Left lung (tissue), 4 donors: ENCODE measurements at regions not wholly inside any gene's neighbourhood (a gene's known extent, or its start where the extent isn't known, plus 50 kb on each side); places are given as distances from the start of the nearest gene placed in this dataset.
"Not testable (repeated sequence)": the region's sequence is repeated elsewhere in the genome, so short reads cannot be mapped to it uniquely, and the experiment has no call there.

Source experiments
- ATAC-seq: fragments of 200-7000 bp; cut with Tn5 transposase; one replicate; pipeline ENCODE4 v1.9.1; 2020; ENCODE audit warnings: moderate library complexity
- DNase-seq, 4 donors: peaks; one replicate each; pipeline ENCODE4 v3.0.0-alpha.2; 2013 to 2020
- H3K27ac ChIP-seq, 2 donors: fragments of 200-600 bp; sonication (generic) in 1 of 2; one replicate each; pipeline versions ENCODE4 v1.5.0 to v1.8.0; 2020 to 2021
- H3K27me3 ChIP-seq, 2 donors: fragments of 200-600 bp; sonication (generic) in 1 of 2; one replicate each; pipeline versions ENCODE4 v1.5.0 to v1.8.0; 2020 to 2021
- H3K36me3 ChIP-seq, 2 donors: fragments of 200-600 bp; sonication (generic) in 1 of 2; one replicate each; pipeline versions ENCODE4 v1.5.0 to v1.8.0; 2020 to 2021
- H3K4me1 ChIP-seq, 2 donors: fragments of 200-600 bp; one replicate each; pipeline ENCODE4 v1.8.0; 2021
- H3K4me3 ChIP-seq, 2 donors: fragments of 200-600 bp; sonication (generic) in 1 of 2; one replicate each; pipeline versions ENCODE4 v1.5.0 to v1.8.0; 2020 to 2021; ENCODE audit warnings: mild to moderate bottlenecking in 1 of 2
- H3K9me3 ChIP-seq, 2 donors: fragments of 200-600 bp; sonication (generic) in 1 of 2; one replicate each; pipeline versions ENCODE4 v1.5.0 to v1.8.0; 2020 to 2021
- CTCF ChIP-seq, 2 donors: fragments of 200-600 bp; sonication (generic) in 1 of 2; IDR thresholded peaks; one replicate each; pipeline versions ENCODE4 v1.5.0 to v1.8.0; 2021; ENCODE audit warnings: antibody characterized with exemption in 2 of 2
- intact Hi-C, 2 donors: fragments of 100-400 bp; cut with DNase I; formaldehyde crosslinking; loops; one replicate each; pipeline versions ENCODE4 v1.11.2 to v1.14.2; 2022
- donor health status: DM: no; HTN: yes; CAD: no.
- donor health status: DM: no; HTN: no; CAD: no.

DNA sequence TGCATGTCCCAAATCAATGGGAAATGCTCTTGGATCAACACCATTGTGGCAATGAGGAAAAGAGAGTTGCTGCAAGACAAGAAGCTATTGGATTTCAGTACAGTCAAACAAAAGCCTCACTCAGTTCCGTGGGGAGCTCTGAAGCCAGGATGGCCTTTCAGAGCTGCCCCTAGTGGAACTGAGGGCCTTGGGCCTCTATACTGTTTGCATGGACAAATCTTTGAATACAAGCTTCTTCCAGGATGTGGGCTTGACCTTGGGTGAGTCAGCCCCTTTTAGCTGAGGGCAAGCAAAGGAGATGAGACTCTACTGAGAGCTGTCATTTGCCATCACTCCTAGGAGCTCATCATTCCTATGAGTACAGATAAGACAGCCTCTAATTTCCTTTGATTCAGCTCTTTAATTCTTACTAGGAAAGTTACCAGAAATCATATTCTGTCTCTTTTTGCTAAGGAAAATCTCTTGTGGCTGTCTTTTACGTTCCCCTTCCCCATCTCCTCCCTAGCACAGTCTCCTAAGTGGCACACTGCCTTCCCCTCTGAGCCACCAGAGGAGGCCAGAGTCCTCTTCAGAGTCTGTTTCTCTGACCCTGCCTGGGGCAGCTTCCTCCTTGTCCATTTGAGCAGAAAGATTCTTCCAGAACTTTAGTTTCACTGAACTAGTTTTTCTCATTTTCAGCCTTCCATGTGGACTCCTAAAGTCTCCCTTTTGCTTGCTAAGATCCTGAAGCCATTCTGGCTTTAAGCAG is 168.8 kb upstream of the POC5 start:
- DNase-seq: peak in 1 of 4 donors; percentile 3
- TF ChIP-seq CTCF (IDR thresholded peaks at IDR 0.05): no peak
- intact Hi-C loops: no loop called here
- no peak for ATAC-seq
- Histone ChIP-seq H3K27ac (no peak overlapping the region), H3K4me3 (no peak overlapping the region), H3K36me3 (no peaks in the 10 kb centered on the region), H3K9me3 (no peaks in the 10 kb centered on the region), H3K4me1 (no peaks in the 10 kb centered on the region), H3K27me3 (no peaks in the 10 kb centered on the region)

DNA sequence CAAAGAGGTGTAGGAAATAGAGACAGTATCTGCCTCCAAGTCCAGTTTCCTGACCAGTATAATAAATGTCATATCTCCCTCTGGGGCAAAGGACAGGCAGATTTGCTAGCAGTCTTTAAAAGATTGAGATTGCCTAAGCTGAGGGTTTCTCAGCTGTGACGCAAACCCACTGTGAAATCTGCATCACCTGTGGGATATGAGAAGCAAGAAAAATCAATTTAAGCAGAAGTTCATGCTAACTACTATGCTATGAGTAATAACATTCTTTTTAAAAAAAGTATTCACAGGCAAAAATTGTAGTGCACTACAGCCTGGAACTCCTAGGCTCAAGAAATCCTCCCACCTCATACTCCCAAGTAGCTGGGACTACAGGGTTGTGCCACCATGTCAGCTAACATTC is 168.1 kb upstream of the POC5 start:
- no peak for TF ChIP-seq CTCF (IDR thresholded peaks at IDR 0.05)
- DNase-seq: no peak
- intact Hi-C loops: no loop called here
- Histone ChIP-seq H3K9me3 (peaks cover 0 to 3% of the 10 kb centered on the region in 2 donors), H3K27me3 (no peaks in the 10 kb centered on the region), H3K4me3 (no peak overlapping the region), H3K4me1 (no peaks in the 10 kb centered on the region), H3K36me3 (no peaks in the 10 kb centered on the region), H3K27ac (no peak overlapping the region)
- ATAC-seq: no peak

- no peak overlapping the region for H3K27ac ChIP-seq
- intact Hi-C loops: no loop called here
- no peak for ATAC-seq
- H3K9me3 ChIP-seq: no peaks in the 10 kb centered on the region
- DNase-seq: no peak
- H3K4me1 ChIP-seq: no peaks in the 10 kb centered on the region
- no peaks in the 10 kb centered on the region for H3K27me3 ChIP-seq
- H3K4me3 ChIP-seq: no peak overlapping the region
- no peaks in the 10 kb centered on the region for H3K36me3 ChIP-seq
- TF ChIP-seq CTCF (IDR thresholded peaks at IDR 0.05): no peak
Measured at GRCh38 chr5:75869891-75870290, 152.7 kb upstream of the POC5 start.

DNA sequence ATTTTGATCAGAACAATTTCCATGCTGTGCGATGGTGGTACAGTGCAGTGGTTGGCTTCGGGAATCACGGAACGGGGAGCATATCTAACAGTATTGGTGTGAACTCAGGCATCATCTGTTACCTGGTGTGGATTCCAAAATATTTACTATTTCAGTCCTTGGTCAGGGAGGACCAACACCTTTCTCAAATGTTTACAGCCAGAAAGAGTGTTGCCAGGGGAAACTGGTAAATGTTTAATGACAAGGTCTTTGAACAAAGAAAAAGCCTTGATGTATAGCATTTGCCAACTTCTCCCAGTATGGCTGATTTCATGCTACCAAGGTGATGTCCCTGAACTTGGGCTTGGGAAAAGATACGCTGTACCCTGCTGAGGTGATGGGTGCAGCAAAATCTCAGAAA is 145.6 kb upstream of the POC5 start:
- Histone ChIP-seq H3K36me3 (no peaks in the 10 kb centered on the region), H3K4me1 (no peaks in the 10 kb centered on the region), H3K4me3 (no peak overlapping the region), H3K9me3 (no peaks in the 10 kb centered on the region), H3K27ac (no peak overlapping the region), H3K27me3 (no peaks in the 10 kb centered on the region)
- intact Hi-C loops: no loop called here
- no peak for TF ChIP-seq CTCF (IDR thresholded peaks at IDR 0.05)
- DNase-seq: no peak
- no peak for ATAC-seq

DNA sequence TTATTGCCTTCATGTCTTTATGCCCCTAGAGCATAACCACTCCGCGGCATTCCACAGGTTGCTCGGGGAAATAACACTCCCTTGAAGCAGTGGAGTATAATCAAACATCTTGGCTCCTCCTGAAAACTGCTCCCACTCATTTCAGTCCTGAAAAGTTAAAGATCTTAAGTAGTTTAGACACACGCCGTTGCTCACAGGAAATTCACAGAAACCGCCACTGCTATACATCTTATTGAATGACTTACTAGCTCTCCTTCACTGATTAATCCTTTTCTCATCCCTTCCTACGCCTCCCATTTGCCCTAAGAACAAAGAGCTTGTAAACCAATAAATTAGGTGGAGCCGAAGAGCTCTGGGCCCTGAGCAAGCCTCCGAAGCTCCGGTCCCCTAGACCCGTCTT is 142.4 kb upstream of the POC5 start:
- ATAC-seq, H3K27me3 ChIP-seq, H3K4me1 ChIP-seq, H3K9me3 ChIP-seq, H3K27ac ChIP-seq, H3K36me3 ChIP-seq, intact Hi-C loops, DNase-seq, H3K4me3 ChIP-seq: not testable (repeated sequence)

GRCh38 chr5:75856056-75856455 is 138.8 kb upstream of the POC5 start:
- H3K4me1 ChIP-seq: no peaks in the 10 kb centered on the region
- H3K36me3 ChIP-seq: no peaks in the 10 kb centered on the region
- DNase-seq (no peak), ATAC-seq (no peak)
- H3K9me3 ChIP-seq: no peaks in the 10 kb centered on the region
- no peaks in the 10 kb centered on the region for H3K27me3 ChIP-seq
- no peak overlapping the region for H3K4me3 ChIP-seq
- TF ChIP-seq CTCF (IDR thresholded peaks at IDR 0.05): no peak
- no peak overlapping the region for H3K27ac ChIP-seq
- intact Hi-C loops: no loop called here
